Left forelimb (tissue), 1 donor: ENCODE measurements at regions not wholly inside any gene's neighbourhood (a gene's known extent, or its start where the extent isn't known, plus 50 kb on each side); places are given as distances from the start of the nearest gene placed in this dataset.
"Not testable (repeated sequence)": the region's sequence is repeated elsewhere in the genome, so short reads cannot be mapped to it uniquely, and the experiment has no call there.

Experiments used
- DNase-seq: peaks from one replicate; pipeline ENCODE4 v3.0.0-alpha.2; 2018; ENCODE audit warnings: low spot score

DNA sequence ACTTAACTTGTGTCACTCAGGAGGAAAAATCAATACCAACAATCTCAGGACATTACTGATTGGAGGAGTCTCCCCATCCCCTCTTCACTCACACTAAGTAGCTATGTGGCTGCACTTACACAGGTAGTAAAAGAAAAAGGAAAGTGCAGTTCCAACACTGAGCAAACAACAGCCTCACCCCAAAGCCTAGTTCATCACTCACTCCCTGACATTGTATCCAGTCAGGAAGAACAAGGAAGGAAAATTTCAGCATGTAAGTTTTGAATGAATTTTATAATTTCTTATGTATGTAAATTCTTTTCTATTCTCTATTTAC, 273.4 kb downstream of the IGSF11 start:
- DNase-seq: no peak

GRCh38 chr3:118765636-118766305, 268.9 kb downstream of the IGSF11 start:
- DNase-seq: no peak

GRCh38 chr3:118766306-118766669, 268.4 kb downstream of the IGSF11 start:
- DNase-seq: no peak

DNA sequence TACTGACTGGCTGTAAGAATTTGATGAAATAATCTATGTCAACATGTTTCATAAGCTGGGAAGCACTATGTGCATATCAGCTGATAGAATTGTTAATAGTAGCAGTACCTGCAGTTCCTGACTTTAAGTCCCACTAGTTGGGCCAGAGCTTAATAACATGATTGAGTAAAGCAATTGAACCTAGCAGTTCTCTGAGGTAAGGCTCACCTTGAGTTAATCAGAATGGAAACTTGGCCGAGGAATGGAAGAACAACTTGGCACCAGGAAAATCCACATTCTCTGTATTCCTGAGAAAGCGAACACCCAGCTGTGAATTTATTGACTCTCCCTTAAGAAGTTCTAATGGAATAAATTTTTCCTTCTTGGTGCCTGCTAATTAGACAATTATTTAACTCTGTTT, 262.6 kb downstream of the IGSF11 start:
- no peak for DNase-seq

GRCh38 chr3:118772547-118773011, 262.1 kb downstream of the IGSF11 start:
- no peak for DNase-seq

DNA sequence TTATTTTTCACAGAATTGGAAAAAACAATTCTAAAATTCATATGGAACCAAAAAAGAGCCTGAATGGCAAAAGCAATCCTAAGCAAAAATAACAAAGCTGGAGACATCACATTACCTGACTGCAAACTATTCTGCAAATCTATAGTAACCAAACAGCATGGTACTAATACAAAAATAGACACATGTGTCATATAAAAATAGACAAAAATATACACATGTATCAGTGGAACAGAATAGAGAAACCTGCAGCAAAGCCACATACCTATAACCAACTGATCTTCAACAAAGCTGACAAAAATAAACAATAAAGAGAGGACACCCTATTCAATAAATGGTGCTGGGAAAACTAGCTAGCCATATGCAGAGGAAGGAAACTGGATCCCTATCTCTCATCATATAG, 259.6 kb downstream of the IGSF11 start:
- no peak for DNase-seq

DNA sequence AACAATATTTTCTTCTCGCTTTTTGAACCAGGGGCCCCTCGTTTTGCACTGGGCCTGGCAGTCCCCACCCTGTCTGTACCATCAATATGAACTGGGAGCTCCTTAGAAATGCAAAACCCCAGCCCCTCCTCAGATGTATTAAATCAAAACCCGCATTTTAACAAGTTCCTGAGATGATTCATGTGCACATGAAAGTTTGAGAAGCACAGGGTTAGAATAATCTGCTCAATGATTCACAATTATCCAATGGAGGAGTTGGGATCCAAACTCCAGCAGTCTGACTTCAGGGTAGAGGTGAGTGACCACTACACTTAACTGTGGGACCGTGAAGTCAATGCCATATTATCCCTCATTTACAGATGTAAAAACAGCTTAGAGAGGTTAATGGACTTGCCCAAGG, 256.4 kb downstream of the IGSF11 start:
- no peak for DNase-seq

DNA sequence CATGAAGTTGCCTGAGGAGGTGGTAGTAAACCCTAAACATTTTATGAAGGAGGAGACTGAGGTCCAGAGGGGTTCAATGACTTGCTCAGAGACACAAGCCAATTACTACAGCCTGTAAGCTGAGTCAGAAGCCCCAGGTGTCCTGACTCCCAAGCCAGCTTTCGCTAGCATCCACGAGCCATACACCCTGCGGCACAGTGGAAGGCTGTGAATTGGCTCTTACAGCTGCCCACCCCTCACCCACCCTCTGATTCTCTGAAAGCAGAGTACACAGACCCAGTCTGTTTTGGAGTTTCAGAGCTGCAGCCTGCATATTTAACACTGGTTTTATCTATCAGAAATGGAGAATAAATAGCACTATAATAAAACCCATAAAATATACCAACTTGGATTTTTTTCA, 253.4 kb downstream of the IGSF11 start:
- no peak for DNase-seq

- DNase-seq: no peak
Observed at GRCh38 chr3:118781839-118782238, 252.8 kb downstream of the IGSF11 start.

GRCh38 chr3:118782755-118783202, 251.9 kb downstream of the IGSF11 start:
- no peak for DNase-seq

GRCh38 chr3:118785415-118785814, 249.2 kb downstream of the IGSF11 start:
- no peak for DNase-seq

GRCh38 chr3:118791246-118791645, 243.4 kb downstream of the IGSF11 start:
- no peak for DNase-seq

DNA sequence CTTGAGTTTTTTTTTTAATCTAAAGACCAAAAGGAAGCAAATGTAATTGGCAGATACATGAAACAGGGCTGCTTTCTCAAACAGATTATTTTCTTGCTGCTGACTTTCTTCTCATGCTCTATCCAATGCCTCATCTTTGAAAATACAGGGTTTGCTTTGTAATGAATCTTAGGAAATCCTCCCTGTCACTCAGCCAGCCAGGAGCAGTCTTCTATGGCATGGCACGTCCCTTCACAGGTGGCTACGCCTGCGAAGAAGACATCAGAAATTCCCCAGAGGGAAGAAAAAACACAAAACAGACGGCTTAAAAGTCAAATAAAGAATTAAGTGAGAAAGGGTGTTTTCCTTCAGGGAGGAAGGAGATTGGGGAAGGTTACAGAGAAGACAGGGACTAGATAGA, 242.5 kb downstream of the IGSF11 start:
- no peak for DNase-seq

DNA sequence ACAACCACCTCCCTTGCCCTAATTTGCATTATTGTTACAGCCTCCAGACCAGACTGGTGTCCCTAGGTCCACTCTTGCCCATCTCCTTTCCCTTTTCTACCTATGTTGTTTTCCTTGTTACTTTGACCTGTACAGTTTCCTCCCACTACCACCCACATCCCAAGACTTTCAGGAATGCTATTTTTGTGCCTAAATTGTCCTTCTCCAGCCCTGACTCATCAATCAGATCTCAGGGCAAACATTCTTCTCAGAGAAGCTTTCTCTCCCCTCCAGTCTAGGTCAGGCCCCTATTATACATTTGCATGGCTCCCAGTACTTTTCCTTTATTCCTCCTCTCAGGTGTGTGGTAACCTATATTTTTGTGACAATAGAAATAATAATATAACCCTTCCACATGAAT, 241.5 kb downstream of the IGSF11 start:
- DNase-seq: no peak

GRCh38 chr3:118799303-118799702, 235.3 kb downstream of the IGSF11 start:
- no peak for DNase-seq

GRCh38 chr3:118801899-118802298, 232.7 kb downstream of the IGSF11 start:
- DNase-seq: no peak

- no peak for DNase-seq
Observed at GRCh38 chr3:118802325-118803095, 232.1 kb downstream of the IGSF11 start.

- DNase-seq: no peak
Observed at GRCh38 chr3:118803096-118803476, 231.6 kb downstream of the IGSF11 start.

DNA sequence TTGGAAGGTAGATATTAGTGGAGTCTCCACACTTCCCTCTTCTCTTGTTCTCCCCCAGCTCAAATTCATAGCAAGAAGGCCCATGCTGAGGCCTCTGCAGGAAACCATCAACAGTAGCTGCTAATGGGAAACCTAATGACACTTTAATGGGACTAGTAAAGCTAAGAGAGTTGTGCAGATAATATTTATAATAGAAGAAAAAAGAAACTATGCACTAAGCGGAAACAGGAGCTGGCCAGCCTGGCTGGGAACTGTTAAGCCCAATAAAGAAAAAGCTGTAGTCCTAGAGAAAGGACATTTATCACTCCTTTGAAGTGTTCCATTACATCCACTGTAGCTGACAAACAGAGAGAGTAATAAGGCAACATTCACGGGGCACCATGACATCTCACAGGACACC, 229.6 kb downstream of the IGSF11 start:
- no peak for DNase-seq

GRCh38 chr3:118806423-118806822, 228.2 kb downstream of the IGSF11 start:
- no peak for DNase-seq

DNA sequence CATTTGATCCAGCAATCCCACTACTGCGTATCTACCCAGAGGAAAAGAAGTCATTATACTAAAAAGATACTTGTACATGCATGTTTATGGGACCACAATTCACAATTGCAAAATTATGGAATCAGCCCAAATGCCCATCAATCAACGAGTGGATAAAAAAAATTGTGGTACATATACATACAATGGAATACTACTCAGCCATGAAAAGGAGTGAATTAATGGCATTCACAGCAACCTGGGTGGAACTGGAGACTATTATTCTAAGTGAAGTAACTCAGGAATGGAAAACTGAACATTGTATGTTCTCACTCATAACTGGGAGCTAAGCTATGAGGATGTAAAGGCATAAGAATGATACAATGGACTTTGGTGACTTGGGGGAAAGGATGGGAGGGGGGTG, 227.3 kb downstream of the IGSF11 start:
- DNase-seq: not testable (repeated sequence)

DNA sequence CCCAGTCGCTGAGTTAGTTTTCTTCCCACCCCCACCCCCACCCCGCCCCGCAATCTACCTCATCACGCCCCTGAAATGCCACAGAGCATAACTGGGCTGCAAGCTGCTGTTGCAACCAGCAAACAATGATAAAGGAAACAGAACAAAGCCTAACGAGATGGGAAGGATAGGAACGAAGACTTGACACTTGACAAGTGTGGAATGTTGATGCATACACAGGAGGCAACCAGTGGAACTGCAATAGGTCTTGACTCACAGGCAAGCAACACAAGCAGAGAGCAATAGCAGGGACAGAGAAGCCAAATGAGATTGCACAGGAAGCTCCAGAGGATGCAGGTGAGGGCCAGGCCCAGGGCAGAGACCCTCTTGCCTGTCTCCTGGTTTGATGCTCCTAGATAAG, 225.9 kb downstream of the IGSF11 start:
- DNase-seq: no peak

- DNase-seq: no peak
Observed at GRCh38 chr3:118809696-118810498, 224.7 kb downstream of the IGSF11 start.
